ENCODE measurements at regions not wholly inside any gene's neighbourhood (a gene's known extent, or its start where the extent isn't known, plus 50 kb on each side); places are given as distances from the start of the nearest gene placed in this dataset.

GRCh38 chr12:107349839-107350238, 256.5 kb upstream of the CRY1 start:
- TF ChIP-seq RARG (CRISPR knock-in tag; IDR thresholded peaks at IDR 0.05; ENCODE audit: low read depth) (no peak), KDM5A (IDR thresholded peaks at IDR 0.05; ENCODE audit: borderline replicate concordance, low read length) (no peak), ATF1 (CRISPR knock-in tag; IDR thresholded peaks at IDR 0.05) (no peak), ZNF776 (CRISPR knock-in tag; IDR thresholded peaks at IDR 0.05) (no peak), ZBTB40 (IDR thresholded peaks at IDR 0.05) (no peak), ZBTB40 (CRISPR knock-in tag; IDR thresholded peaks at IDR 0.05) (no peak), TCF7 (IDR thresholded peaks at IDR 0.05; ENCODE audit: low read depth) (peak; percentile 40), SOX13 (IDR thresholded peaks at IDR 0.05) (no peak), SOX13 (CRISPR knock-in tag; conservative IDR thresholded peaks at IDR 0.05 in 1 of 2, IDR thresholded peaks at IDR 0.05 in 1 of 2) (peak in 1 of 2 experiments; percentile 24; a peak in 1 of 4 replicates), EZH2 (conservative IDR thresholded peaks at IDR 0.05; ENCODE audit: low read depth, low read length) (no peak), DPF2 (CRISPR knock-in tag; IDR thresholded peaks at IDR 0.05; ENCODE audit: borderline replicate concordance, low read depth) (no peak)
- TF ChIP-seq, protein P1, sequence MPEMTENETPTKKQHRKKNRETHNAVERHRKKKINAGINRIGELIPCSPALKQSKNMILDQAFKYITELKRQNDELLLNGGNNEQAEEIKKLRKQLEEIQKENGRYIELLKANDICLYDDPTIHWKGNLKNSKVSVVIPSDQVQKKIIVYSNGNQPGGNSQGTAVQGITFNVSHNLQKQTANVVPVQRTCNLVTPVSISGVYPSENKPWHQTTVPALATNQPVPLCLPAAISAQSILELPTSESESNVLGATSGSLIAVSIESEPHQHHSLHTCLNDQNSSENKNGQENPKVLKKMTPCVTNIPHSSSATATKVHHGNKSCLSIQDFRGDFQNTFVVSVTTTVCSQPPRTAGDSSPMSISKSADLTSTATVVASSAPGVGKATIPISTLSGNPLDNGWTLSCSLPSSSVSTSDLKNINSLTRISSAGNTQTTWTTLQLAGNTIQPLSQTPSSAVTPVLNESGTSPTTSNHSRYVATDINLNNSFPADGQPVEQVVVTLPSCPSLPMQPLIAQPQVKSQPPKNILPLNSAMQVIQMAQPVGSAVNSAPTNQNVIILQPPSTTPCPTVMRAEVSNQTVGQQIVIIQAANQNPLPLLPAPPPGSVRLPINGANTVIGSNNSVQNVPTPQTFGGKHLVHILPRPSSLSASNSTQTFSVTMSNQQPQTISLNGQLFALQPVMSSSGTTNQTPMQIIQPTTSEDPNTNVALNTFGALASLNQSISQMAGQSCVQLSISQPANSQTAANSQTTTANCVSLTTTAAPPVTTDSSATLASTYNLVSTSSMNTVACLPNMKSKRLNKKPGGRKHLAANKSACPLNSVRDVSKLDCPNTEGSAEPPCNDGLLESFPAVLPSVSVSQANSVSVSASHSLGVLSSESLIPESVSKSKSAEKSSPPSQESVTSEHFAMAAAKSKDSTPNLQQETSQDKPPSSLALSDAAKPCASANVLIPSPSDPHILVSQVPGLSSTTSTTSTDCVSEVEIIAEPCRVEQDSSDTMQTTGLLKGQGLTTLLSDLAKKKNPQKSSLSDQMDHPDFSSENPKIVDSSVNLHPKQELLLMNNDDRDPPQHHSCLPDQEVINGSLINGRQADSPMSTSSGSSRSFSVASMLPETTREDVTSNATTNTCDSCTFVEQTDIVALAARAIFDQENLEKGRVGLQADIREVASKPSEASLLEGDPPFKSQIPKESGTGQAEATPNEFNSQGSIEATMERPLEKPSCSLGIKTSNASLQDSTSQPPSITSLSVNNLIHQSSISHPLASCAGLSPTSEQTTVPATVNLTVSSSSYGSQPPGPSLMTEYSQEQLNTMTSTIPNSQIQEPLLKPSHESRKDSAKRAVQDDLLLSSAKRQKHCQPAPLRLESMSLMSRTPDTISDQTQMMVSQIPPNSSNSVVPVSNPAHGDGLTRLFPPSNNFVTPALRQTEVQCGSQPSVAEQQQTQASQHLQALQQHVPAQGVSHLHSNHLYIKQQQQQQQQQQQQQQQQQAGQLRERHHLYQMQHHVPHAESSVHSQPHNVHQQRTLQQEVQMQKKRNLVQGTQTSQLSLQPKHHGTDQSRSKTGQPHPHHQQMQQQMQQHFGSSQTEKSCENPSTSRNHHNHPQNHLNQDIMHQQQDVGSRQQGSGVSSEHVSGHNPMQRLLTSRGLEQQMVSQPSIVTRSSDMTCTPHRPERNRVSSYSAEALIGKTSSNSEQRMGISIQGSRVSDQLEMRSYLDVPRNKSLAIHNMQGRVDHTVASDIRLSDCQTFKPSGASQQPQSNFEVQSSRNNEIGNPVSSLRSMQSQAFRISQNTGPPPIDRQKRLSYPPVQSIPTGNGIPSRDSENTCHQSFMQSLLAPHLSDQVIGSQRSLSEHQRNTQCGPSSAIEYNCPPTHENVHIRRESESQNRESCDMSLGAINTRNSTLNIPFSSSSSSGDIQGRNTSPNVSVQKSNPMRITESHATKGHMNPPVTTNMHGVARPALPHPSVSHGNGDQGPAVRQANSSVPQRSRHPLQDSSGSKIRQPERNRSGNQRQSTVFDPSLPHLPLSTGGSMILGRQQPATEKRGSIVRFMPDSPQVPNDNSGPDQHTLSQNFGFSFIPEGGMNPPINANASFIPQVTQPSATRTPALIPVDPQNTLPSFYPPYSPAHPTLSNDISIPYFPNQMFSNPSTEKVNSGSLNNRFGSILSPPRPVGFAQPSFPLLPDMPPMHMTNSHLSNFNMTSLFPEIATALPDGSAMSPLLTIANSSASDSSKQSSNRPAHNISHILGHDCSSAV (CRISPR knock-in tag; IDR thresholded peaks at IDR 0.05; ENCODE audit: borderline replicate concordance) = no peak
- TF ChIP-seq, protein P2, sequence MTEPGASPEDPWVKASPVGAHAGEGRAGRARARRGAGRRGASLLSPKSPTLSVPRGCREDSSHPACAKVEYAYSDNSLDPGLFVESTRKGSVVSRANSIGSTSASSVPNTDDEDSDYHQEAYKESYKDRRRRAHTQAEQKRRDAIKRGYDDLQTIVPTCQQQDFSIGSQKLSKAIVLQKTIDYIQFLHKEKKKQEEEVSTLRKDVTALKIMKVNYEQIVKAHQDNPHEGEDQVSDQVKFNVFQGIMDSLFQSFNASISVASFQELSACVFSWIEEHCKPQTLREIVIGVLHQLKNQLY (CRISPR knock-in tag; IDR thresholded peaks at IDR 0.05) = no peak
